Activated CD4-positive, alpha-beta T cell treated with anti-CD3 and anti-CD28 coated beads, Interleukin-2, amount 10 ng/mL, durations not matched to agents 7 days and 5 days (primary cell): ENCODE measurements at regions not wholly inside any gene's neighbourhood (a gene's known extent, or its start where the extent isn't known, plus 50 kb on each side); places are given as distances from the start of the nearest gene placed in this dataset.

ENCODE experiments used
- CTCF ChIA-PET: fragments of 350-600 bp; sonication (Branson Sonifier 250); formaldehyde crosslinking; loops from one replicate; lab custom pipeline; 2021; ENCODE audit warnings: antibody characterized with exemption; lab: Charles Lee
- POLR2A ChIA-PET: fragments of 350-600 bp; sonication (Branson Sonifier 250); formaldehyde crosslinking; loops from one replicate; lab custom pipeline; 2021; ENCODE audit warnings: antibody characterized with exemption; lab: Charles Lee
- DNase-seq: peaks from one replicate; pipeline ENCODE4 v3.0.0-alpha.2; 2020
- H3K27ac Mint-ChIP-seq: one replicate; pipeline ENCODE4 v1.8.0; 2021; ENCODE audit warnings: mild to moderate bottlenecking, moderate library complexity, mixed read lengths
- H3K27me3 Mint-ChIP-seq: one replicate; pipeline ENCODE4 v1.8.0; 2021; ENCODE audit warnings: mixed read lengths
- H3K36me3 Mint-ChIP-seq: one replicate; pipeline ENCODE4 v1.8.0; 2021; ENCODE audit warnings: low read depth, mixed read lengths
- H3K4me1 Mint-ChIP-seq: one replicate; pipeline ENCODE4 v1.8.0; 2021; ENCODE audit warnings: mixed read lengths
- H3K4me3 Mint-ChIP-seq: one replicate; pipeline ENCODE4 v1.8.0; 2021; ENCODE audit warnings: mild to moderate bottlenecking, moderate library complexity, mixed read lengths
- H3K9me3 Mint-ChIP-seq: one replicate; pipeline ENCODE4 v1.8.0; 2021; ENCODE audit warnings: mixed read lengths

DNA sequence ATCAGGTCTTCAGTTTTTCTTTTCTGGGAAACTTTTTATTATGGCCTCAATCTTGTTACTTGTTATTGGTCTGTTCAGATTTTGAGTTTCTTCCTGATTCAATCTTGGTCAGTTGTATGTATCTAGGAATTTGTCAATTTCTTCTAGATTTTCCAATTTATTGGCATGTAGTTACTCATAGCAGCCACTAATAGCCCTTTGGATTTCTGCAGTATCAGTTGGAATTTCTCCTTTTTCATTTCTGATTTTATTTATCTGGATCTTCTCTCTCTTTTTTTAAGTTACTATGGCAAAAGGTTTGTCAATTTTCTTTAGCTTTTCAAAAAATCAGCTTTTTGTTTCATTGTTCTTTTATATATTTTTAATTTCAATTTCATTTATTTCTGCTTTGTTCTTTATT is 419.6 kb upstream of the KIRREL3 start:
- Mint-ChIP-seq H3K9me3 (no peaks in the 10 kb centered on the region), H3K27me3 (no peaks in the 10 kb centered on the region), H3K4me3 (no peak overlapping the region), H3K4me1 (no peaks in the 10 kb centered on the region), H3K36me3 (no peaks in the 10 kb centered on the region), H3K27ac (no peak overlapping the region)
- DNase-seq: no peak
- CTCF ChIA-PET: interaction anchor here (0.6 kb wide), 1 partner anchor 1496 kb away, joined by 3 read pairs; no protein-coding TSS in a partner anchor
- POLR2A ChIA-PET: no interaction called here

DNA sequence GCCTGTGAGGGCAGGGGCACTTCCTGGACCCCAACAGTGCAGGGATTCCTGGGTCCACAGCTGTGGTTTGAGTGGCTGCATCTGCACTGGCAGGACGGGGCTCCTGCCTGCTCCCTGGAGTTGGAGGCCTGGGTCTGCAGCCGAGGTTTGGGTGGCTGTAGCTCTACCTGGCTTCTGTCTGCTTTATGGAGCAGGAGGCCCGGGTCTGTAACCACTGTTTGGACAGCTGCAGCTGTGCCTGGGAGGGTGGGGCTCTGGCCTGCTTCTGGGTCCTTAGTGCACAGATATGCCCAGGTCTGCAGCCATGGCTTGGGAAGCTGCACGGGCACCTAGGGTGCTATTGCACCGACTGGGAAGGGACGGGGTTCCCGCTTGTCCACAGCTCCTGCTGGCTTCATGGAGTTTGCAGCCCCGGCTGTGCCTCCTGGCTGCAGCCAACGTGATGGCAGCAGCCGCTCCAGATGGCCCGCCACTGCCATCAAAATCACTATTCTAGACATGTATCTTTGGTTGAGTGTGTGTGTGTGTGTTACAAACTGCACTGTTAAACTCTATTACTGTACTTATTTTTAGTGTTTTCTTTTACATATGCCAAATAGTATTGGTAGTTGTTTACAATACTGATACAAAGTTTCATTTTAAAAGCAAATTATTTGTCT is 412.3 kb upstream of the KIRREL3 start:
- Mint-ChIP-seq H3K4me1 (no peaks in the 10 kb centered on the region), H3K4me3 (no peak overlapping the region), H3K27me3 (no peaks in the 10 kb centered on the region), H3K27ac (no peak overlapping the region), H3K9me3 (no peaks in the 10 kb centered on the region), H3K36me3 (no peaks in the 10 kb centered on the region)
- ChIA-PET POLR2A (no interaction called here), CTCF (no interaction called here)
- DNase-seq: no peak

DNA sequence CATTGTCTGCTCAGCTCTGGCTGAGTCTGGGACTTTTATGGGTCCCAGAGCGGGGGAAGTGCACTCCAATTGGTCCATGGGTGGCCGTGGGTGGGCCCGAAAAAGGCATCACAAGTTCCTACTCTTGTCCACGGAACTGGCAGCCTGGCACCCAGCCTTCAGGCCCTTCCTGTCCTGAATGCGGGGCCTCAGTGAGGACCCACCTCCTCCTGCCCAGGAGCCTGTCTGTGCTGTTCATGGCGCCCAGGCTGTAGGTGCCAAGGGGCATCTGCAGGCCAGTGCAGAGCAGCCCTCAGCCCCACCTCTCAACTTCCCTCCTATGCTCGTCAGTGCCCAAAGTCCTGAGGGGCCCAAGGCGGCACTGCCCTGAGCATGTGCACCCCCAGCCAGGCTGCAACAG is 411.7 kb upstream of the KIRREL3 start:
- Mint-ChIP-seq H3K4me1 (no peaks in the 10 kb centered on the region), H3K4me3 (no peak overlapping the region), H3K27me3 (no peaks in the 10 kb centered on the region), H3K27ac (no peak overlapping the region), H3K36me3 (no peaks in the 10 kb centered on the region), H3K9me3 (no peaks in the 10 kb centered on the region)
- DNase-seq: no peak
- CTCF ChIA-PET: no interaction called here
- POLR2A ChIA-PET: no interaction called here

DNA sequence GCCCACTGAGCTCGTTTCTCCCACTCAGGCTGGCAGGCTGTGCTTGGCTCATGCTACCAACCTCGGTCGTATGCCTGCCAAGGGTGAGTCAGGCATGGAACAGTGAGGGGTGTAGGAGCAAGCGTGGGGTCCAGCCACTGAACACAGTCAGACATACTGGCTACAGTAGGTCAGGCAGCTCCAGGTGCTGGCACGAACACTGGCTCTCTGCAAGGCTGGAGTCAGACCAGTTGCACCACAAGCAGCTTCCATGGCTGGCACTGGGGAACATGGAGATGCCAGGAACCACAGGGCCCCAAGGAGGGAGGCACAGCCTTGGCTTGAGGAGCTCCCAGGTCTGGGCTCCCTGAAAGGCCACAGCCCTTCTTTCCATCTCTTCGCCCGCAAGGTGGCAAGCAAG is 410.7 kb upstream of the KIRREL3 start:
- ChIA-PET CTCF (no interaction called here), POLR2A (no interaction called here)
- no peak for DNase-seq
- Mint-ChIP-seq H3K27me3 (no peaks in the 10 kb centered on the region), H3K36me3 (no peaks in the 10 kb centered on the region), H3K4me3 (no peak overlapping the region), H3K4me1 (no peaks in the 10 kb centered on the region), H3K27ac (no peak overlapping the region), H3K9me3 (no peaks in the 10 kb centered on the region)

DNA sequence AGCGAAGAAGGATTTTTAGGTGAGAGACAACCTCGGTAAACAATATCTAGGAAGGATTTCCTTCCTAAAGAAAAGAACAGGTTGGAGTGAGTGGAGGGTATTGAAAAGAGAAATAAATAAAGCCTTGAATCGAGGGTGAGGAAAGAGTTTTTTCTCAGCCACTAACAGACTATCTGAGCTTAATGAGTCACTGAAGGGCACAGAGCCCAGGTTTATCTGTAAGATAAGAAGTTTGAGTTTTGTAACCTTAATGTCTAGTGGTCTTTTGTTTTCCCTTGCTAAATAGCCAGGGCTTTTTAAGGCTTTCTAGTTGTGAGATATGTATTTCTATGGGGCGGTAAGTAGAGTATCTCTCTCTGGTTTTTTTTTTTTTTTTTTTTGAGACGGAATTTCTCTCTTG is 394.5 kb upstream of the KIRREL3 start:
- H3K4me1 Mint-ChIP-seq: no peaks in the 10 kb centered on the region
- peaks cover 7% of the 10 kb centered on the region for H3K9me3 Mint-ChIP-seq
- ChIA-PET CTCF (no interaction called here), POLR2A (no interaction called here)
- no peaks in the 10 kb centered on the region for H3K36me3 Mint-ChIP-seq
- no peak overlapping the region for H3K4me3 Mint-ChIP-seq
- H3K27ac Mint-ChIP-seq: no peak overlapping the region
- no peak for DNase-seq
- no peaks in the 10 kb centered on the region for H3K27me3 Mint-ChIP-seq

DNA sequence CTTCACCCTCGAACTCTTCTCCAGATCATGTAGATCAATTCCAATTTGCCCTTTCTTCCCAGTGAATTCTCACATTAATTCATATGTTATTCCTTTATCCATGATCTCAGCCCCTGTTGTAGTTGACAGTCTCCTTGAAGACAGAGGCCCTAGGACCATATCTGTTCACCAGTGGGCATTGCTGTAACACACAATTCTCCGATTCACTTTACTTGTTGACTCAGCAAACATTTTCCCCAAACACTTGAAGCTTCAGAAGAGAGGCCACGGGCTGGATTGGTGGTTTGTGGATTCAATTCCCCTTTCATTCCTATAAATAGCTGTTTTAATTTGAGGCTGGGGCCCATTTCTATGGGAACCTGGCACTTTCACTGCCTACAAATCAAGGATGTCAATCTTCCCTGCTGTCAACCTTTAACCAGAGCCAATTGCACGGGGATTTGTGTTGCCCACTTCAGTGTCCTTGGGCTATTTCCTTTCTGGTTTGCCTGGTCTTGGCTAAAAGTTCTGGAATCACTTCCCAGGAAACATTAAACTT is 393.0 kb upstream of the KIRREL3 start:
- Mint-ChIP-seq H3K36me3 (no peaks in the 10 kb centered on the region), H3K27ac (no peak overlapping the region), H3K4me1 (no peaks in the 10 kb centered on the region), H3K27me3 (no peaks in the 10 kb centered on the region), H3K9me3 (peaks cover 7% of the 10 kb centered on the region), H3K4me3 (no peak overlapping the region)
- DNase-seq: no peak
- POLR2A ChIA-PET: no interaction called here
- CTCF ChIA-PET: no interaction called here

DNA sequence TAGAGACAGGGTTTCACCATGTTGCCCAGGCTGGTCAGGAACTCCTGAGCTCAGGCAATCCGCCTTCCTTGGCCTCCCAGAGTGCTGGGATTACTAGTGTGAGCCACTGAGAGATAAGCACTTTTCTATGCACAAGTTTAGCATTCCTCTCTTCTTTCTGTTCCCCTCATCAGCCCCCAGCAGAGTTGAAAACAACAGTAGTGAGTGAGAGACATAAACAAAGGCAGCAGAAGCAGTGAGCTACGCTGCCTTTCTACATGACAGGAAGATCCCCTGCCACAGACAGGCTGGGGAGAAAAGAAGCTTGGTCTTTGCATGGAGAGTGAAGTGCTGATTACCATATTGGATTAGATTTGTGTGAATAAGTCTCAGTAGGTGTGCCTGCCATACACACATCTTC is 392.0 kb upstream of the KIRREL3 start:
- Mint-ChIP-seq H3K4me1 (no peaks in the 10 kb centered on the region), H3K36me3 (no peaks in the 10 kb centered on the region), H3K27me3 (no peaks in the 10 kb centered on the region), H3K27ac (no peak overlapping the region), H3K9me3 (peaks cover 7% of the 10 kb centered on the region), H3K4me3 (no peak overlapping the region)
- DNase-seq: no peak
- ChIA-PET POLR2A (no interaction called here), CTCF (no interaction called here)

DNA sequence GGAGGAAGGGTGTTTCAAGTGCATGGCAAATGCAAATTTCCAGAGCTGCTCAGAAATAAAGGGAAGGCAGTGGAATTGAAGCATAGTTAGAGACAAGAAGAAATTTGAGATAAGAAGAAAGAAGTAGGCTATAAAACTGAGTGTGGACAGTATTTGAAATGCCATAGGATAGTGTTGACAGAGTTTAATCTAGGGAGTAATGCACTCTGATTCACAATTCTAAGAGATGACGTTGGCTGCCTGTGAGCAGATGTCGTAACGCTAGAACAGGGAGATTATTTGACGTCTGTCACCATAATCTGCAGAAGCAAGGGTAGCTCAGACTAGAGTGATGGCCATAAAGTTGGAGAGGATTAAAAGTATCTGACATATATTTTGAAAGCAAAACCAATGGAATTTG is 389.9 kb upstream of the KIRREL3 start:
- DNase-seq: no peak
- H3K27me3 Mint-ChIP-seq: no peaks in the 10 kb centered on the region
- H3K27ac Mint-ChIP-seq: no peak overlapping the region
- H3K4me1 Mint-ChIP-seq: no peaks in the 10 kb centered on the region
- H3K4me3 Mint-ChIP-seq: no peak overlapping the region
- ChIA-PET CTCF (interaction anchor here (0.8 kb wide), 1 partner anchor 15 kb away, joined by 4 read pairs; no protein-coding TSS in a partner anchor), POLR2A (no interaction called here)
- H3K36me3 Mint-ChIP-seq: no peaks in the 10 kb centered on the region
- H3K9me3 Mint-ChIP-seq: no peaks in the 10 kb centered on the region

DNA sequence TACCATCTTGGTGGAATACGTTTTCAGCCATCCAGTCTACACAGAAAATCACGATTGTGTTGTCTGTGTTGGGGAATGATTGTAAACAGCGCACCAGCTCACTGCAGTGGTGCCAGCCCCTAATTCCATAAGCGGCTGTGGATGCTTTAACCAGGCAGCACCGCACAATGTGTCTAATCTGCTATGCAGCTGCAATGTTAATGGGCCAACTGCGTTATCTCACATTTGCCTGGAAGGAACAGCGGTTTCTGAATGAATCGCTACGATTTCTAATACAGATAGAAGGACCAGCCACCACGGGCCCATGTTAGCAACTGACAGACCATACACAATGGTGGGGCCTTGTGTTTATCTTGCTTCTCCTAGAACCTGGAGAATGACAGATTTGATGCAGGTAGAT is 384.5 kb upstream of the KIRREL3 start:
- H3K27me3 Mint-ChIP-seq: no peaks in the 10 kb centered on the region
- no peaks in the 10 kb centered on the region for H3K36me3 Mint-ChIP-seq
- no peak overlapping the region for H3K27ac Mint-ChIP-seq

DNA sequence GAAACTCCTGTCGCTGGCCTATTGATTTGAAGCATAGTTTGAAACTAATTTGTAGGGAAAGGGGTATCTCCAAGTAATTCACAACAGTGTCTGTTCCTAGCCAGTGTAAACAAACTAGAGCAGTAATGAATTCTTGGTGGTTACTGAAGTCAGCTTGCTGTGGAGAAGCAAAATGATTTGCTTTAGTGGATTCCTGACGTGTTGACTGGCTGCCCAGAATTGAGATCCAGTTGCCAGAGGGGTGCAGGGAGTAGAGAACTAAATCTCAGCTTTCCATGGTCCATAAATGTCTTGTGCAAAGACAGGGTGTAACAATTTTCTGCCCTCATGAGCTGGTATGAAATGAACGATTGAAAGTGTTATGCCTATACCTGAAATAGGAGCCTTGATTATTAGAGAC is 382.5 kb upstream of the KIRREL3 start:
- CTCF ChIA-PET: no interaction called here
- Mint-ChIP-seq H3K4me1 (no peaks in the 10 kb centered on the region), H3K27ac (no peak overlapping the region), H3K4me3 (no peak overlapping the region), H3K9me3 (no peaks in the 10 kb centered on the region), H3K36me3 (no peaks in the 10 kb centered on the region), H3K27me3 (no peaks in the 10 kb centered on the region)
- no peak for DNase-seq
- POLR2A ChIA-PET: no interaction called here

More for the DNA sequence above, 384.5 kb upstream of the KIRREL3 start:
- POLR2A ChIA-PET: no interaction called here
- Mint-ChIP-seq H3K9me3 (no peaks in the 10 kb centered on the region), H3K4me3 (no peak overlapping the region), H3K4me1 (no peaks in the 10 kb centered on the region)
- no peak for DNase-seq
- CTCF ChIA-PET: no interaction called here

DNA sequence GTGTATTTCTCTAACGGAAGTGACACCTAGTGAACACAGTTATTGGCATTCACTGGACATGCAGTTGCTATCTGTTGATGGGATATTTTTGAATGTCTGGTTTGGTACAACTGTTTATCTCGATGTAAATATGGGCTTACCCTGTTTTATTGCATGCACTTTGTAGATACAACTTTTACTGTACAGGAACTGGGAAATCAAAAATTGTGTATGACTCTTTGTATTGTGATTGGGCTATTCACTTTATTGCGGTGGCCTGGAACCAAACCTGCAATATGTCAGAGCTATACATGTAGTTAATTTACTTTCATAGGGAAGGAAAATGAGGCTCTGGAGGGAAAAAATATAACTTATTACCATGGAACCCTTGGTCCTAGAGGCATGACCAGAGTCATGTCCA is 380.7 kb upstream of the KIRREL3 start:
- CTCF ChIA-PET: no interaction called here
- no peak for DNase-seq
- H3K27me3 Mint-ChIP-seq: no peaks in the 10 kb centered on the region
- H3K4me3 Mint-ChIP-seq: no peak overlapping the region
- no peaks in the 10 kb centered on the region for H3K36me3 Mint-ChIP-seq
- no peaks in the 10 kb centered on the region for H3K9me3 Mint-ChIP-seq
- POLR2A ChIA-PET: no interaction called here
- no peaks in the 10 kb centered on the region for H3K4me1 Mint-ChIP-seq
- H3K27ac Mint-ChIP-seq: no peak overlapping the region

DNA sequence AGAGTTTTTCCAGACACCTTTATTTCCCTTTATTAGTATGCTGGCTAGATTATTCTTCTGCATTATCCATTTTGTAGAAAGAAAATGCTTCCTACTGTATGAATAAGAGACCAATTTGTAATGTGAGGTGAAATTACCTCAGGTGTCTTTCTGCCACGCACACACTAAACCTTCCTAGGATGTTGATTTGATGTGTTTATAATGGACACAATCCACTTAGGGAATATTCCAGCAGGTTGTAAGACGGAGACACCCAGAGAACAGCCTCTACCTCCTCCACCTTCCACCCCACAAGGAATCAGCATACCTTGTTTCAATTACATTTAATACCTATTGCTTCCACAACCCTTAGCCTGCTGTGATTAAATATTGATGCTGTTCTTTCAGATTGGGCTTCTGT is 379.1 kb upstream of the KIRREL3 start:
- Mint-ChIP-seq H3K4me1 (no peaks in the 10 kb centered on the region), H3K27me3 (no peaks in the 10 kb centered on the region), H3K4me3 (no peak overlapping the region), H3K9me3 (no peaks in the 10 kb centered on the region), H3K27ac (no peak overlapping the region), H3K36me3 (no peaks in the 10 kb centered on the region)
- no peak for DNase-seq
- ChIA-PET POLR2A (no interaction called here), CTCF (no interaction called here)

DNA sequence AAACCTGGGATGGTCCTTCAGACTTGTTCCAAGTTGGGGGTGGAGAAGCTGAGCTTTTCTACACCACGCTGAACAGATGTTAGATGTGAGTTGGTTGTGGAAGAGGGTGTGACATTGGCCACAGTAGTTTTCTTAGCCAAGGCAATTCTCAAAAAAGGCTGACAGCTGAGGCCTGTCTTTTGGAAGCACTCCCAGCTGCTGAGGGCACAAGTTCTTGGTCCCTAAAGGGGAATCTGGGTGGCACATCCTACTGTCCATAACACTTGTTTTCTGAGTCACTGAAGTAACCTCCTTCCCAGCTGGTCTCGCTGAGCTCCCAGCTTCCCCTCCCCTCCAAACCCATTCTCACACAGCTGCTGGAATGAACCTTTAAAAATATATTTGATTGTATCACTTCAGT is 375.7 kb upstream of the KIRREL3 start:
- no peak for DNase-seq
- ChIA-PET POLR2A (no interaction called here), CTCF (no interaction called here)
- no peaks in the 10 kb centered on the region for H3K36me3 Mint-ChIP-seq
- H3K27ac Mint-ChIP-seq: no peak overlapping the region
- H3K4me1 Mint-ChIP-seq: no peaks in the 10 kb centered on the region
- no peaks in the 10 kb centered on the region for H3K9me3 Mint-ChIP-seq
- H3K4me3 Mint-ChIP-seq: no peak overlapping the region
- no peaks in the 10 kb centered on the region for H3K27me3 Mint-ChIP-seq

DNA sequence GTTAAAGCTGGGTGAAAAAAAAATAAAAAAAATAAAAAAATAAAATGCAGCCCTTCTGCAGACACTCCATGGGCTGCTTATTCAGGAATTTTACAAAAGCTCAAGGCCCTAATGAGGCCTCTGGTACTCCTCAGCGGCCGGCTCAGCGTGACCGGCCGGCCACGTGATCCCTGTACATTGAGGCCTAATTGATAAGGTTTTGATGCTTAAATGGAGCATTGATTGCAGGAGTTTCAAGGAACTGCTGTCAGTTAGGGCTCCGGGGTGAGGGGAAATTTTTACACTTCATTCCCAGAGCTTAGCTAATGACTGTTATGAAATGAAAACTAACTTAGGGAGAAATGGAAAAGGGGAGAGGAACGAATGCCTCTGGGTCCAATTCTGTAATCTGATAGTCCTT is 368.8 kb upstream of the KIRREL3 start:
- POLR2A ChIA-PET: no interaction called here
- no peaks in the 10 kb centered on the region for H3K9me3 Mint-ChIP-seq
- H3K27me3 Mint-ChIP-seq: no peaks in the 10 kb centered on the region
- H3K4me3 Mint-ChIP-seq: no peak overlapping the region
- H3K4me1 Mint-ChIP-seq: no peaks in the 10 kb centered on the region
- no peak overlapping the region for H3K27ac Mint-ChIP-seq
- CTCF ChIA-PET: no interaction called here
- no peak for DNase-seq
- no peaks in the 10 kb centered on the region for H3K36me3 Mint-ChIP-seq
